SKM-1 treated with dmso at 0.1 percent for 144 hours (cell line): ENCODE measurements at regions not wholly inside any gene's neighbourhood (a gene's known extent, or its start where the extent isn't known, plus 50 kb on each side); places are given as distances from the start of the nearest gene placed in this dataset.
A peak's percentile ranks its signal among the peaks of the same experiment; 100 is the strongest.

Experiments used
- DNase-seq: peaks from one replicate; lab custom pipeline; 2025; ENCODE audit not compliant: unreplicated experiment; lab: John Stamatoyannopoulos, UW

GRCh38 chr7:26487780-26488515 lies 196.3 kb downstream of the SNX10 start:
- DNase-seq: no peak

- no peak for DNase-seq
These were observed 197.7 kb downstream of the SNX10 start for GRCh38 chr7:26489391-26489790.

GRCh38 chr7:26489906-26490639 lies 198.4 kb downstream of the SNX10 start:
- DNase-seq: no peak

GRCh38 chr7:26490640-26491624 lies 199.3 kb downstream of the SNX10 start:
- DNase-seq: no peak

- DNase-seq: no peak
These were observed 201.2 kb downstream of the SNX10 start for GRCh38 chr7:26492816-26493215.

- no peak for DNase-seq
These were observed 202.2 kb downstream of the SNX10 start for GRCh38 chr7:26493737-26494428.

GRCh38 chr7:26495569-26495968 lies 203.9 kb downstream of the SNX10 start:
- no peak for DNase-seq

GRCh38 chr7:26497801-26498596 lies 206.3 kb downstream of the SNX10 start:
- no peak for DNase-seq

- no peak for DNase-seq
These were observed 207.7 kb downstream of the SNX10 start for GRCh38 chr7:26499315-26499897.

GRCh38 chr7:26500749-26501352 lies 209.2 kb downstream of the SNX10 start:
- DNase-seq: peak; percentile 58

GRCh38 chr7:26504411-26505120 lies 212.9 kb downstream of the SNX10 start:
- no peak for DNase-seq

- DNase-seq: no peak
These were observed 214.5 kb downstream of the SNX10 start for GRCh38 chr7:26506196-26506595.

- DNase-seq: no peak
These were observed 215.7 kb downstream of the SNX10 start for GRCh38 chr7:26507108-26507987.

GRCh38 chr7:26508481-26508880 lies 216.8 kb downstream of the SNX10 start:
- no peak for DNase-seq

- no peak for DNase-seq
These were observed 217.3 kb downstream of the SNX10 start for GRCh38 chr7:26508917-26509316.

- DNase-seq: no peak
These were observed 218.7 kb downstream of the SNX10 start for GRCh38 chr7:26510231-26510957.

GRCh38 chr7:26511866-26512265 lies 220.2 kb downstream of the SNX10 start:
- DNase-seq: no peak
